Liver (tissue), 3 donors: ENCODE measurements at regions not wholly inside any gene's neighbourhood (a gene's known extent, or its start where the extent isn't known, plus 50 kb on each side); places are given as distances from the start of the nearest gene placed in this dataset.

Experiments
- CTCF ChIP-seq: fragments of 150-350 bp; IDR thresholded peaks from 2 replicates; pipeline ENCODE4 v1.5.1; 2017; ENCODE audit warnings: improper control_type of control experiment, low read depth, low read length; ENCODE audit not compliant: missing input control
- GABPA ChIP-seq, 2 donors: IDR thresholded peaks in 1 of 2; conservative IDR thresholded peaks in 1 of 2; 2 replicates each; pipeline ENCODE4 v1.6.1; 2016; ENCODE audit warnings: antibody characterized with exemption in 2 of 2, mild to moderate bottlenecking in 1 of 2, moderate library complexity in 1 of 2
- RAD21 ChIP-seq, 2 donors: IDR thresholded peaks; 2 replicates each; pipeline ENCODE4 v1.6.1; 2016; ENCODE audit warnings: antibody characterized with exemption in 2 of 2, mild to moderate bottlenecking in 2 of 2
- REST ChIP-seq: IDR thresholded peaks from 2 replicates; pipeline ENCODE4 v1.6.1; 2016; ENCODE audit warnings: antibody characterized with exemption, mild to moderate bottlenecking
- TAF1 ChIP-seq: conservative IDR thresholded peaks from 2 replicates; pipeline ENCODE4 v1.6.1; 2016; ENCODE audit warnings: antibody characterized with exemption, mild to moderate bottlenecking
- donor health status: healthy.
- donor health status: healthy.

- TF ChIP-seq REST = no peak
- no peak for TF ChIP-seq RAD21 (IDR thresholded peaks at IDR 0.05)
- TF ChIP-seq CTCF = no peak
- TF ChIP-seq TAF1 = no peak
- no peak for TF ChIP-seq GABPA (IDR thresholded peaks at IDR 0.05 in 1 of 2, conservative IDR thresholded peaks at IDR 0.05 in 1 of 2)
Observed at GRCh38 chr1:71269818-71270217, 189.0 kb upstream of the ZRANB2 start.
